ENCODE measurements at regions not wholly inside any gene's neighbourhood (a gene's known extent, or its start where the extent isn't known, plus 50 kb on each side); places are given as distances from the start of the nearest gene placed in this dataset.
"Not testable (repeated sequence)": the region's sequence is repeated elsewhere in the genome, so short reads cannot be mapped to it uniquely, and the experiment has no call there.

GRCh38 chr10:109587366-109587765 is 335.9 kb downstream of the XPNPEP1 start:
- DNase-seq, result no peak
- H3K9me3 Mint-ChIP-seq, result peaks cover 2% of the 10 kb centered on the region
- no peak overlapping the region for H3K4me3 Mint-ChIP-seq
- no peaks in the 10 kb centered on the region for H3K36me3 Mint-ChIP-seq
- no peaks in the 10 kb centered on the region for H3K4me1 Mint-ChIP-seq
- H3K27ac Mint-ChIP-seq, result no peak overlapping the region
- no peaks in the 10 kb centered on the region for H3K27me3 Mint-ChIP-seq

DNA sequence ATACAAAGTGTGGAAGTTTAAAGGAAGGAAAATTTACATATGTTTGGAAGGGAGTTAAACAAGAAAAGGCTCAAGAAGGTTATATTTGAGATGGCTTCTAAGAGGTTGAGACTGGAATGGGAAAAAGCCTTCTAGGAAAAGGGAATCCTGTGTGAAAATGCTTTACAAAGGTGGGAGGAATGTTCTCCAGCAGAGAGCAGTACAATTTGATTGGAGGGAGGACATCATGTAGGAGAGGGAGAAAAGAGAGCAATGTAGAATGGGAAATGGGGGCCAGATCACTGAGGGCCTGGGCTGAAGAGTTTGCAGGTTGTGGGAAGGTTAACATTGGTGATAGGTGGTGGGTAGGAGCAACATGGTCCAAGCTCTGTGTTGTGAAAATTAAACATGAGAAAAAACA is 366.9 kb downstream of the XPNPEP1 start:
- no peak overlapping the region for H3K4me3 Mint-ChIP-seq
- no peak for DNase-seq
- H3K4me1 Mint-ChIP-seq, result no peaks in the 10 kb centered on the region
- no peak overlapping the region for H3K27ac Mint-ChIP-seq
- H3K9me3 Mint-ChIP-seq, result peaks cover 3% of the 10 kb centered on the region
- H3K27me3 Mint-ChIP-seq, result peaks cover 6% of the 10 kb centered on the region
- no peaks in the 10 kb centered on the region for H3K36me3 Mint-ChIP-seq

- not testable (repeated sequence) for H3K27me3 Mint-ChIP-seq, H3K27ac Mint-ChIP-seq, DNase-seq, H3K4me1 Mint-ChIP-seq, H3K4me3 Mint-ChIP-seq, H3K9me3 Mint-ChIP-seq, H3K36me3 Mint-ChIP-seq
Measured at GRCh38 chr10:109542050-109542603, 381.2 kb downstream of the XPNPEP1 start.

DNA sequence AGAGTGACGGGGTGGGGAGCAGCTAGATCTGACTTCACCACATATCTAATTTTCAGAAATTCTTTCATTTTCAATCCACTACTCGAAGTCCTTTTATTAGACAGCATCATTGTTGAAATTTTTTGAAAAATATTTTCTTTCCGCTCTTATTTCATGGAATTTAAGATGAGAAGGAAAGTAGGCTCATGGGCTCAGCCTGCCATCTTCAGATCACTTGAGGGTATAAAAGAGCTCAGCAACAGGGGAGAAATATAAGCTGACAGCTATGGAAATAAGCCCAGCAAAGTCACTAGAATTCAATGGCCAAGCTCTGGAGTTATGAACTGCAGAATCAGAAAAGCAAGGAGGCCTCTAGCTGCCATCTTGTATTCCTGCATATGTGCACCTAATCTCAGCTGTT is 389.1 kb downstream of the XPNPEP1 start:
- no peak overlapping the region for H3K27ac Mint-ChIP-seq
- no peak overlapping the region for H3K4me3 Mint-ChIP-seq
- no peak for DNase-seq
- no peaks in the 10 kb centered on the region for H3K36me3 Mint-ChIP-seq
- peaks cover 8% of the 10 kb centered on the region for H3K9me3 Mint-ChIP-seq
- no peaks in the 10 kb centered on the region for H3K4me1 Mint-ChIP-seq
- no peaks in the 10 kb centered on the region for H3K27me3 Mint-ChIP-seq

DNA sequence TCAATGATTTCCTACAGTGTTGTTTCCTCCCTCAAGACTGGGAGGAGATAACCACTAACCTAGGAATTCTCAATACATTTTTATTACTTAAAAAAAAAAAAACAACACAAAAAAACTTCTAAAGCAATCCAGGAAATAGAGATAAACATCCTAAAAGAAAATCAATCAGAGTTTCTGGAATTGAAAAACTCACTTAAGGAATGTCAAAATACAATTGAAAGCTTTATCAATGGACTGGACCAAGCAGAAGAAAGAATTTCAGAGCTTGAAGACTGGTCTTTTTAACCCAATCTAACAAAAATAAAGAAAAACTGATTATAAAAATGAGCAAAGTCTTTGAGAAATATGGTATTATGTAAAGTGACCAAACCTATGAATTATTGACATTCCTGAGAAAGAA is 394.1 kb downstream of the XPNPEP1 start:
- Mint-ChIP-seq H3K36me3 (no peaks in the 10 kb centered on the region), H3K9me3 (peaks cover 10% of the 10 kb centered on the region), H3K27ac (no peak overlapping the region), H3K4me1 (no peaks in the 10 kb centered on the region), H3K4me3 (no peak overlapping the region), H3K27me3 (no peaks in the 10 kb centered on the region)
- DNase-seq, result no peak

GRCh38 chr10:109517748-109518147 is 405.6 kb downstream of the XPNPEP1 start:
- Mint-ChIP-seq H3K4me1 (no peaks in the 10 kb centered on the region), H3K9me3 (peaks cover 1% of the 10 kb centered on the region), H3K27ac (no peak overlapping the region), H3K36me3 (no peaks in the 10 kb centered on the region), H3K27me3 (no peaks in the 10 kb centered on the region), H3K4me3 (no peak overlapping the region)
- no peak for DNase-seq

DNA sequence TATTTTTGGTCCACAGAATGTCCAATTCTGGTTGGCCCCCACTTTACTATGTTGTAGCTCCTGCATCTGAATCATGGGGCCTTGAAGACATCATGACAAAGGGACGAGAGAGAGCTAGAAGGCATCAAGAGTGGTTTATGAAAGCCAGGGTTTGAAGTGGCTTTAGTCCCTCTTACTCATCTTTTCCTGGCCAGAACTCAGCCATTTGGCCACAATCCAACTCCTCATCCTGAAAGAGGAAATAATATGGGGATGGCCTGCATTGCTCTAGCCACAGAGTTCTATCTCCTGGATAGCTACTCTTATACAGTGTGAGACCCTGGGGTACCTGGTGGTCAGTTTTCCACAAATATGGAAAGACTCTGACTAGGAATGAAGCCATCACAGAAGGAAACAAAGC is 418.9 kb downstream of the XPNPEP1 start:
- Mint-ChIP-seq H3K4me1 (no peaks in the 10 kb centered on the region), H3K27ac (no peak overlapping the region), H3K9me3 (no peaks in the 10 kb centered on the region), H3K36me3 (no peaks in the 10 kb centered on the region), H3K27me3 (no peaks in the 10 kb centered on the region), H3K4me3 (no peak overlapping the region)
- no peak for DNase-seq

DNA sequence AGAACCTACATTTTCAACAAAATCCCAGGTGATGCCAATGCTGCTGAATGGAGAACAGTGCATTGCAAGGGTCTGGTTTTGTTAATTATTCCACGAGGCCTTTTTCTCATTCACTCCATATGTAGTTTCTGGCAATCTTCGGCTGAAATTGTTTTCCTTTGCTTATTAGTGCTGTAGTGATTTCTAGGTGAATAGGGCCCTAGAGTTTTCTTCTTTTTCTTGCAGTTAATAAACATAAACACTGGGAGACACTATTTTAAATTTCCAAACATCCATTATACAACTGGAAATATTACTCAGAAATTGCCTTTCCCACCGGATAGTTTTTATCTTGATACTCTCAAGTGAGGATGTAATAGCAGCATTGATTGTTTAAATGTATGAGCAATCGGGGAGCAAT is 435.6 kb downstream of the XPNPEP1 start:
- Mint-ChIP-seq H3K27ac (no peak overlapping the region), H3K4me3 (no peak overlapping the region), H3K36me3 (no peaks in the 10 kb centered on the region), H3K27me3 (peaks cover 3% of the 10 kb centered on the region), H3K4me1 (no peaks in the 10 kb centered on the region), H3K9me3 (no peaks in the 10 kb centered on the region)
- no peak for DNase-seq

DNA sequence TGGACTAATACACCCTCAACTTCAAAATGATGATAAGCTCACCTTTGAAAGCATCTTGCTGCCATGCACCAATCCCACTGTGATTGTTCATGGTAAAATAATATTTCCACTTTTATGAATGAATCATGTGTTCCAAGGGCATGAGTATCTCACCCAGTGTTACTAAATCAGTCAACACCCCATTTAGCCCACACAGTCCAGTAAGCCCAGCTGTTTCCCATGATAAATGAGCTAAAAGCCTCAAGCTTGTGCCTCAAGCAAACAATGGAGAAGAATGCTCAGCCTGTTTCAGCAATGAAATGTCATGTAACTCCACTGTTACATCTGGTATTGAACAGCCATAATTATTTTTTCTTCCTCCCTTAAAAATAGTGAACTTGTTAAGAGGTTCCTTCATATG is 442.5 kb downstream of the XPNPEP1 start:
- no peak overlapping the region for H3K27ac Mint-ChIP-seq
- no peaks in the 10 kb centered on the region for H3K27me3 Mint-ChIP-seq
- H3K9me3 Mint-ChIP-seq, result no peaks in the 10 kb centered on the region
- no peak for DNase-seq
- no peak overlapping the region for H3K4me3 Mint-ChIP-seq
- H3K4me1 Mint-ChIP-seq, result no peaks in the 10 kb centered on the region
- H3K36me3 Mint-ChIP-seq, result no peaks in the 10 kb centered on the region

DNA sequence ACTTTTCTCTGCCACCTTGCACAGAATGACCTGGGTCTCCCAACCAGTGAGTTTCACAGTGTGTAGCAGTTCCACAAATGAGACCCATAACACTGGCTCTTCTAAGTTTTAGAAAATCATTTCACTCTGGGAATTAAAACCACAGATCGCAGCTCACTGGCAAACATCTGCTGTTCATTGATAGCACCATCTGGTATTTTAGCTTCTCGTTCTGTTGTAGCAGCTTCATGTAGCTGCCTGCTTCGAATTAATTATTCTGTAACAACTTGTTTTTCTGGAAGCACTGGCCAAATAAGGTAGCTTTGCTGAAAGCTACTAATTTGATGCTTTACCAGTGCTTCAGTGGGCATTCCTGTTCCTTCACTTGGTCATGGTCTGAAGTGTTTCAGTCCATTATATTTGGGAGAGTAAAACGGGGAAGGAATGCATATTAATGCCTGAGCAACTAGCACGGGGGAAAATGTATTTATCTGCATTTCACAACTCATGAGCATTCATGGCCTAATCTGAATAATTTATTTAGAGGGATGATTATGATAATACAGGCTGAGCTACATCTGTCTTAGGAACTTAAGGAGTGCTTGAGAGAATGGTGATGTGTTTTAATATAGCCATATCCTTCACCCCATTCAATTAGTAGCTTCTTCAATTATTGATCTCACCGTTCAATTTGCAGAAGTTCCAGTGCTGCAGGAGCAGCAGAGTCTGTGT is 447.4 kb downstream of the XPNPEP1 start:
- no peaks in the 10 kb centered on the region for H3K36me3 Mint-ChIP-seq
- DNase-seq, result no peak
- peaks cover 3% of the 10 kb centered on the region for H3K27me3 Mint-ChIP-seq
- no peaks in the 10 kb centered on the region for H3K4me1 Mint-ChIP-seq
- H3K9me3 Mint-ChIP-seq, result no peaks in the 10 kb centered on the region
- H3K27ac Mint-ChIP-seq, result no peak overlapping the region
- H3K4me3 Mint-ChIP-seq, result no peak overlapping the region

GRCh38 chr10:109474812-109475211 is 448.5 kb downstream of the XPNPEP1 start:
- H3K27ac Mint-ChIP-seq, result no peak overlapping the region
- H3K36me3 Mint-ChIP-seq, result no peaks in the 10 kb centered on the region
- no peaks in the 10 kb centered on the region for H3K4me1 Mint-ChIP-seq
- H3K9me3 Mint-ChIP-seq, result no peaks in the 10 kb centered on the region
- no peak for DNase-seq
- H3K4me3 Mint-ChIP-seq, result no peak overlapping the region
- peaks cover 3% of the 10 kb centered on the region for H3K27me3 Mint-ChIP-seq

- Mint-ChIP-seq H3K27me3 (peaks cover 3% of the 10 kb centered on the region), H3K27ac (no peak overlapping the region), H3K4me3 (no peak overlapping the region), H3K4me1 (no peaks in the 10 kb centered on the region), H3K9me3 (no peaks in the 10 kb centered on the region), H3K36me3 (no peaks in the 10 kb centered on the region)
- DNase-seq, result no peak
Measured at GRCh38 chr10:109474261-109474660, 449.1 kb downstream of the XPNPEP1 start.

- Mint-ChIP-seq H3K4me3 (no peak overlapping the region), H3K4me1 (no peaks in the 10 kb centered on the region), H3K36me3 (no peaks in the 10 kb centered on the region), H3K27ac (no peak overlapping the region), H3K27me3 (peaks cover 3% of the 10 kb centered on the region), H3K9me3 (no peaks in the 10 kb centered on the region)
- no peak for DNase-seq
Measured at GRCh38 chr10:109467551-109467950, 455.8 kb downstream of the XPNPEP1 start.

- DNase-seq, result no peak
- Mint-ChIP-seq H3K36me3 (no peaks in the 10 kb centered on the region), H3K4me3 (no peak overlapping the region), H3K9me3 (no peaks in the 10 kb centered on the region), H3K4me1 (no peaks in the 10 kb centered on the region), H3K27me3 (peaks cover 8% of the 10 kb centered on the region), H3K27ac (no peak overlapping the region)
Measured at GRCh38 chr10:109464949-109465348, 458.4 kb downstream of the XPNPEP1 start.

DNA sequence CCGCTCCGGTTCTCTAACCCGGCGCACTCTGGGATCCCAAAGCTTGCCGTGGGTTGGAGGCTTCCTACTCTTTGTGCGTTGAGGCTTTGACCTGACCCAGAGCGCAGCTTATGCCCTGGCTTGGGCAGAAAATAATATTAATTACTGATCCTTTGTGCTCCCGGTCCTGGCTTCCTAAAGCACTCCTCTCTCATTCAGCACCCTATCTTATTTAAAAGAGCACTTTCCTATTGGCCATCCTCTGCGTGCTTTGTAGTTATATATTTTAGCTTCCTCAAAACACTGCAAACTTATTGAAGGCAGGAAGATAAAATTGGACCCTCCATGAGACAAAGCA is 466.0 kb downstream of the XPNPEP1 start:
- Mint-ChIP-seq H3K4me1 (no peaks in the 10 kb centered on the region), H3K27ac (no peak overlapping the region), H3K9me3 (no peaks in the 10 kb centered on the region), H3K4me3 (no peak overlapping the region), H3K36me3 (no peaks in the 10 kb centered on the region), H3K27me3 (peaks cover 36% of the 10 kb centered on the region)
- no peak for DNase-seq

- no peak for DNase-seq
- no peak overlapping the region for H3K4me3 Mint-ChIP-seq
- H3K9me3 Mint-ChIP-seq, result no peaks in the 10 kb centered on the region
- no peaks in the 10 kb centered on the region for H3K4me1 Mint-ChIP-seq
- H3K27me3 Mint-ChIP-seq, result peaks cover 36% of the 10 kb centered on the region
- no peaks in the 10 kb centered on the region for H3K36me3 Mint-ChIP-seq
- H3K27ac Mint-ChIP-seq, result no peak overlapping the region
Measured at GRCh38 chr10:109456566-109457301, 466.6 kb downstream of the XPNPEP1 start.

All from activated naive CD8-positive, alpha-beta T cell treated with anti-CD3 and anti-CD28 coated beads for 36 hours (primary cell).